ENCODE measurements at regions not wholly inside any gene's neighbourhood (a gene's known extent, or its start where the extent isn't known, plus 50 kb on each side); places are given as distances from the start of the nearest gene placed in this dataset.

- no peak overlapping the region for H3K4ac ChIP-seq (ENCODE audit: low read depth, low read length)
- no CpG with 5 or more reads among the region's 2 CpGs for WGBS (ENCODE audit: extremely low coverage, insufficient read length, low lambda C conversion rate)
- peaks cover 0 to under 1% of the 10 kb centered on the region in 2 experiments; a peak in 1 of 5 replicates for H3K9me3 Mint-ChIP-seq
These were observed 304.6 kb downstream of the TXNL1 start for GRCh38 chr18:56333839-56334238.

More at GRCh38 chr18:56333839-56334238, 304.6 kb downstream of the TXNL1 start:
- DNase-seq, result no peak
- Mint-ChIP-seq H3K4me1 (no peaks in the 10 kb centered on the region), H3K27ac (peak overlapping the region in 1 of 3 experiments; percentile 70; a peak in 1 of 7 replicates), H3K4me3 (no peak overlapping the region), H3K36me3 (ENCODE audit: insufficient read depth in 1 of 3, low read depth in 3 of 3) (no peaks in the 10 kb centered on the region), H3K27me3 (ENCODE audit: low read depth) (no peaks in the 10 kb centered on the region)
- Histone ChIP-seq H4K20me1 (ENCODE audit: control insufficient read depth, insufficient read depth, insufficient read length) (no peaks in the 10 kb centered on the region), H3K27ac (ENCODE audit: insufficient read length, low read depth, low read length) (no peak overlapping the region), H3K23ac (ENCODE audit: insufficient read length, low read depth, low read length) (no peak overlapping the region), H4K8ac (replicated peaks; ENCODE audit: insufficient read length, low read depth, low read length) (no peak overlapping the region), H3K23me2 (ENCODE audit: insufficient read length, low read depth, low read length, poor library complexity, severe bottlenecking) (no peaks in the 10 kb centered on the region), H3K4me1 (ENCODE audit: insufficient read depth, low read length) (no peaks in the 10 kb centered on the region), H2AFZ (ENCODE audit: low read length) (no peak overlapping the region), H4K5ac (ENCODE audit: insufficient read length, low read depth, low read length) (no peak overlapping the region), H3K79me1 (ENCODE audit: insufficient read depth, low read depth, low read length, poor library complexity, severe bottlenecking) (no peaks in the 10 kb centered on the region), H3K56ac (ENCODE audit: insufficient read length, low read depth, low read length) (no peak overlapping the region), H2AK5ac (ENCODE audit: insufficient read length, low read length) (no peak overlapping the region), H3K9ac (ENCODE audit: extremely low read depth, insufficient read length, low read length) (no peak overlapping the region), H2BK120ac (ENCODE audit: low read depth, low read length, poor library complexity, severe bottlenecking) (no peak overlapping the region), H3K14ac (ENCODE audit: insufficient read depth, low read length) (no peak overlapping the region), H3K9me3 (ENCODE audit: control insufficient read depth, low read depth, low read length) (no peaks in the 10 kb centered on the region), H4K91ac (ENCODE audit: insufficient read length, low read depth, low read length) (no peak overlapping the region), H3K4me2 (ENCODE audit: insufficient read depth, insufficient read length, low read length) (no peak overlapping the region), H3K18ac (ENCODE audit: insufficient read length, low read depth, low read length) (no peak overlapping the region), H2BK20ac (ENCODE audit: low read depth, low read length, poor library complexity, severe bottlenecking) (no peak overlapping the region), H2BK15ac (ENCODE audit: low read depth, low read length) (no peak overlapping the region), H3K27me3 (ENCODE audit: insufficient read depth, low read length) (no peaks in the 10 kb centered on the region), H2BK5ac (ENCODE audit: insufficient read length, low read length) (no peak overlapping the region), H2BK12ac (ENCODE audit: insufficient read length, low read depth, low read length) (no peak overlapping the region), H3K79me2 (ENCODE audit: insufficient read depth, low read length) (no peaks in the 10 kb centered on the region), H3T11ph (ENCODE audit: low read length) (no peak overlapping the region)
- no peak for TF ChIP-seq CTCF (conservative IDR thresholded peaks at IDR 0.05)
